Dermis microvascular lymphatic vessel endothelial cell (primary cell): ENCODE measurements at regions not wholly inside any gene's neighbourhood (a gene's known extent, or its start where the extent isn't known, plus 50 kb on each side); places are given as distances from the start of the nearest gene placed in this dataset.
"Not testable (repeated sequence)": the region's sequence is repeated elsewhere in the genome, so short reads cannot be mapped to it uniquely, and the experiment has no call there.

ENCODE experiments used
- DNase-seq, 2 donors: peaks; one replicate each; pipeline versions ENCODE4 v3.0.0 to v3.0.0-alpha.2; 2010; ENCODE audit warnings: low read depth in 2 of 2

DNA sequence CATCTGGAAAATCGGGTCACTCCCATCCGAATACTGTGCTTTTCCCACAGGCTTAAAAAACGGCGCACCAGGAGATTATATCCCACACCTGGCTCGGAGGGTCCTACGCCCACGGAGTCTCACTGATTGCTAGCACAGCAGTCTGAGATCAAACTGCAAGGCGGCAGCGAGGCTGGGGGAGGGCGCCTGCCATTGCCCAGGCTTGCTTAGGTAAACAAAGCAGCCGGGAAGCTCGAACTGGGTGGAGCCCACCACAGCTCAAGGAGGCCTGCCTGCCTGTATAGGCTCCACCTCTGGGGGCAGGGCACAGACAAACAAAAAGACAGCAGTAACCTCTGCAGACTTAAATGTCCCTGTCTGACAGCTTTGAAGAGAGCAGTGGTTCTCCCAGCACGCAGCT is 415.9 kb upstream of the HNRNPA3 start:
- not testable (repeated sequence) for DNase-seq

- no peak for DNase-seq
Observed at GRCh38 chr2:176804392-176804791, 408.2 kb upstream of the HNRNPA3 start.

DNA sequence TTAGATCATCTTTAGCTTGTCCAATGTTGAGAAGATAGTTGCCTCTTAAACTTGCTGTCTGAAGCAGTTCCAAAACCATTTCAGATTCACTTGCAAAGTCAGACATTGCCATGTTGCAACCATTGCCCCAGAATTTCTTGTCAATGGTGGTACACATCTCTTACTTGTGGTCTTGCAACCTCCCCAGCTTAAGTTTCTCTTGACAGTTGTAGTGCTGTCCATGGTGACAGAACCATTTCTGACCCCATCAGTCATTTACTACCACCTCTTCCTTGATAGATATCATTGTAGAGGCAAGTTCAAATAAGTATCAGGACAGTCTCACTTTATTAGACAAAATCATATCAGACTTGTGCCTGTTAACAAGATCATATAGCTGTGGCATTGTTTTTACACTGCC is 407.2 kb upstream of the HNRNPA3 start:
- no peak for DNase-seq

GRCh38 chr2:176812246-176812775 is 400.3 kb upstream of the HNRNPA3 start:
- DNase-seq, result no peak

- no peak for DNase-seq
Observed at GRCh38 chr2:176813156-176813555, 399.4 kb upstream of the HNRNPA3 start.

DNA sequence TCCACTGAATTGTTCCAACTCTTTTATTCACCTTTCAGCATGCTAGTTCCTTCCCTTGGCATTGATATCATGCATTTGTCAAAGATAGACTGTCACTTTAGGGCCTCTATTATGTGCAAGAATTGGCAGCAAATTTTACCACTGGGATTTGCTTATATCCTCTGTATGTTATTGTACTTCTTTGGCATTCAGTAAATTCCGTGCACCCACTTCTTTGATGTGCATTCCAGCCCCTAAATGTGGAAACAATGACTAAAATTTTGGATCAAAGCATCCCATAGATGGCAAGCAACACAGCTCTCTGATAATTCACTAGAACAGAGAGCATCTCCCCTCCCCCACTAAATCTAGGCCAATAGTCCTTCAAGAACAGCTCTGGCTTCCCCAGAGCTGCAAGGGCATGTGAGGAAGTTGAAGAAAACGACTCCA is 399.0 kb upstream of the HNRNPA3 start:
- peak; percentile 84 to 97 for DNase-seq

GRCh38 chr2:176814274-176814673 is 398.3 kb upstream of the HNRNPA3 start:
- no peak for DNase-seq

GRCh38 chr2:176814740-176815367 is 397.7 kb upstream of the HNRNPA3 start:
- DNase-seq, result peak; percentile 56 to 61

DNA sequence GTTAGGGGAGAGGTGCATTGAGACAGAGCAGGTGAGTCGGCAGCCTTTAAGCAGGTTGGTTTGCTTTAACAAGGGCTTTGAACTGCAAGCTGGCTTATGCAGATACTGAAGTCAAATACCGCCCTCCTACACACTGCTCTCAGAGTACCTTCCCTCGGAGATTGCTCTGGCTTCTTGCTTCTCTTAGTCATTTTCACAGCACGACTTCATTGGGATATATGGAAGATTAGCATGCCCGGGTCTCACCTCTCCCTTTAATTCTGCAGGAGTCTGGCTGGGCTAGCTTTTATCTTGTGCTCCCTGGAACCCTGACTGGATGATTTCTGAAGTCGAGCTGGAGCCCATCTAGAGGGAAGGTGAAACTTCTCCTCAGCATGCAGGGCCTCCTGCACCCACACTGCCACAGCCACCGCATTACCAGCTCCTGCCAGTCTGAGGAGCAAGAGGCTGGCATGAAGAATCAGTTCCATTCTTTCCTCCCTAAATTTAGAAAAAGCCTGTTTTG is 395.5 kb upstream of the HNRNPA3 start:
- DNase-seq, result peak in 1 of 2 donors; percentile 5

- no peak for DNase-seq
Observed at GRCh38 chr2:176818076-176818475, 394.5 kb upstream of the HNRNPA3 start.

DNA sequence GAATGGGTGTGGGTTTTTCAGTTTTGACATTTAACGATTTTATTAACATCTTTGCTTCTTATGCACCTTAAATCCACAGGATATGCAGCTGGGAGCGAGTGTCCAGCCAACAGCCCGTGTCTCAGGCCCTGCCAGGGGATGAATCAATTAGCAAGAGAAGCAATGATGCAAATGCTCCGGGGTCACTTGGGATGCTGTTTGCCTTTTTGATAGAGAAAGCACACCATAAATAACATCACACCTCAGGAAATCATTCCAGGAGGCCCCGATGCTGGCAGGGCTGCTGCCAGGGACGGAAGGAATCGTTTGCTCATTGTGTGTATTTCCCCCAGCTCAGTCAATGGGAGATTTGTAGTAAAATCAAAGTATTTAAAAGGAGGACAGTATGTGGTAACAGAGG is 394.0 kb upstream of the HNRNPA3 start:
- peak; percentile 56 to 76 for DNase-seq

DNA sequence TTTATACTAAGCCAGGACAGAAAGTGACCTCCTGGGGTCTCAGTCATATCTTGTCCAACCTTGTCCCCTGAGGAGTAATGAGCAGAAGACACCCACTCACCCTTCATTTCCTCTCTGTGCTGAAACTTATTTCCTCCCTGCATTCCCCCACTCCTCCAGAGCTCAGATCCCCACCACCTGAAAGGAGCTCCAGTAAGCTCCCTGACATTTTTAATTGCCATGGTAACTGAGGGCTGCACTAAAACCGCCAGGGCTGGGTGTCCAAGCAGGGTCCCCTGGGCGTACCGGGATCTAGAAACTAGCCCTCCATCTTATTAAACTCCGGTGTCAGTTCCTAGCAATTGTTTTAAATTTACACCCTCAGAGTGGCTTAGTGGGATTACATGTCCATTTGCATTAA is 393.3 kb upstream of the HNRNPA3 start:
- DNase-seq, result no peak

GRCh38 chr2:176820371-176820932 is 392.1 kb upstream of the HNRNPA3 start:
- no peak for DNase-seq

DNA sequence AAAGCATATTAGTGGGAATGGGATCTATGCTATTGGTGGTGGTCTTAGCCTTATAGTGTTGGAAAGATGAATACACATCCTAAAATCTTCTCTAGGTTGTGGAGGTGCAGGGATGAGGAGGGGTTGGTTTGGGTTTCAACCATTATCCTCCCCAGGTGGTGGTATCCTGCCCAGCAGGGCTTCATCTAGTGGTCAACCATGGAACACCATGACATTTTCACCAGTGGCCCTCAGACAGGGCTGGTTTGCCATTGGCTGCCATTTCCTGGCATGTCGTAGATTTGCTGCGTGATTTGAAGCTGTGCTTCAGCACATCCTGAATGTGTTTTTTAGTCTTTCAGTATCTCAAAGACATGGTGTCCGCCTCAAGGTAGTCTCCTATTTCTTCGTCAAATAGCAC is 391.2 kb upstream of the HNRNPA3 start:
- DNase-seq, result no peak

- DNase-seq, result no peak
Observed at GRCh38 chr2:176822060-176822459, 390.5 kb upstream of the HNRNPA3 start.

GRCh38 chr2:176826356-176826755 is 386.2 kb upstream of the HNRNPA3 start:
- no peak for DNase-seq

DNA sequence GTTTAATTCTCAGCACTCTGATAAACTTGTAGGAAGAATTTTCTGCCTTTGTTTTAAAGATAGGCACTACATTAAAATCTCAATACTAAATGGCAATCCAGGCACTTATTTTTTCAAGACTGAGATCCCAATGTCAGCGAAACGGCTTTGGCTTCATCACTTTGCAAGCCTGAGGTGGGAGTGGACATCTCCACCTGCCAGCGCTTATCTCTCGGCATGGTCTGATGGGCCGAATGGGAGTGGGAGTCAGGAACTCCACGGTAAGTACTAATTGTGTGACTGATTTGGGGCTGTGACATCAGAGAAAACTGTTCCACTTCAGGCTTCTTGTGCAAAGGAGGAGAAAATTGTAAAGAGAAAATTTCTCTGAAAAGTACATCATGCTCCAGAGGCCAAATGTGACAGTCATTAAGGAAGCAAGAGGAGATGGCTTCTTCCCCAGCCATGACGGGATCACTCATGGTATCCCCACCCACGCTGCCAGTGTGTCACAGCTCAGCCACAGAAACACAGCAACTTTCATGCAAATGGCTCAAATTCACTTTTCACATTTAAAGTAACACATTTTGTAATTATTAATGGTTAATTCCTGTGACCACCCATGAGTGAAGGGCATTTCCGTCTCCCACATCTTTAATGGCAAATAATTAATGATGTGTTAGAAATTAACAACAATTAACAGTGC is 385.5 kb upstream of the HNRNPA3 start:
- DNase-seq, result no peak

DNA sequence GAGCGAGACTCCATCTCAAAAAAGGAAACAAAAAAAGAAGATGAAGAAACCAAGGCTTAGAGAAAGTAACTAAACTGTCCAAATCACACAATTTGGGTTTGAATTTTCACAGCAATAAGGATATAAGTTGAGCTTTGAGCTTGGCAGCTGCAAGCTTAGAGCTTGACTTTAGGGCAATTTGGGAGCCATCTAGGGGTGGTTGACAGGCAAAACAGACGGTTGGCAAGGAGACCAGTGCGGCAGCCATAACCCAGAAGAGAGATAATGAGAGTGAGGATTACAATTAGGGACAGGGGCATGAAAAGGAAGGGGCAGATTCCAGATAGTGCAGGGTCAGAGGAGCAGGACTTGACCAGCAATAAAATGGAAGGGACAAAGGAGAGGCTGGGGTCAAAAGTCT is 382.2 kb upstream of the HNRNPA3 start:
- DNase-seq, result peak in 1 of 2 donors; percentile 6

DNA sequence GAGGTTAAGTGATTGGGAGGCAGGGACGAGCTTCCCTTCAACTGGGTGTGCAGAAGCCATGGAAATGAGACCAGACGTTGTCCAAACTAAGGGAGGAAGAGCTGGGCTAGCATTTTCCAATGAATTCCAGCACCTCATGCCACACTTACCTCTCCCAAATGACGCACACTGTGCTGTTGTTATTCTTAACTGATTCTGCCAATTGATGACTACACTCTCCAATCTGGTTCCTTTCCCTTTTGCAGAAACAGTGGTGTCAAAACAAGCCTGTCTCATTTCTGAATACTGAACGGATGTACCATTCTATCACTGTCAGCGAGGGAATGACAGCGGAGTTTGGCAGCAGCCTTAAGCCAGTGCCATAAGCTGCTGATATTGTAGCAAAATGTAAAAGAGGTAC is 380.5 kb upstream of the HNRNPA3 start:
- DNase-seq, result peak; percentile 56 to 95

- DNase-seq, result no peak
Observed at GRCh38 chr2:176833671-176834070, 378.9 kb upstream of the HNRNPA3 start.

- DNase-seq, result no peak
Observed at GRCh38 chr2:176834226-176834625, 378.4 kb upstream of the HNRNPA3 start.

DNA sequence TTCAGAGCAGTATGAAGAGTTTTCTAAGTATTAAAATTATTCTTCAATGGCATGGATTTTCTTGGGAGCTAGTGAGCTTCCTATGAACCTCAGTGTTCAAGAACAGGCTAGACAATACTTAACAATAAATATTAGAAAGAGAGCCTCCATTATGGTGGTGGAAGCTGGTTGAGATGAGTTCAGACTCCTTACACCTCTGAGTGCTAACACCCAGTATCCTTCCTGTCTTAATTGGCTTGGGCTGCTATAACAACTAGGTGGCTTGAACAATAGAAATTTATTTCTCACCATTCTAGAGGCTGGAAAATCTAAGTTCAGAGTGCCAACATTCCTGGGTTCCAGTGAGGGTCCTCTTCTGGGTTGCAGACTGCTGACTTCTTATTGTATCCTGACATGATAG is 369.4 kb upstream of the HNRNPA3 start:
- DNase-seq, result no peak

DNA sequence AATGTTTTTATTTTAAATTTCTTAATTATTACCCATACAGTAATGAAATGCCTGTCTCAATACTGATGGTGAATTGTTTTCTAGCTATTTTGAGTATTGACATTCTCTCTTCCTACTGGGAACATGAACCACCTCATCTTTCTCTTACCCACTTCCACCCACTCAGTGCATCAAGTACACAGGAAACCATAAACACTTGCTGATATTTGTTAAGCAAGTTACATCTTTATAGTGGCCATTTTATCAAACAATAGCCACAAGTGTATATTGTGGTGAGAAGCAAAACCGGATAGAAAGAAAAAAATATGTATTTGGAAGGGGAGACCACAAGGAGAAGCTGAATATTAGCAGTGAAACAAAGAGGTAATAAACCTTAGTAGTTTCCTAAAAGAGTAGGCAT is 368.1 kb upstream of the HNRNPA3 start:
- DNase-seq, result no peak
